Ishikawa (cell line): ENCODE measurements at regions not wholly inside any gene's neighbourhood (a gene's known extent, or its start where the extent isn't known, plus 50 kb on each side); places are given as distances from the start of the nearest gene placed in this dataset.

Source experiments
- CEBPB ChIP-seq: IDR thresholded peaks from 2 replicates; pipeline ENCODE4 v1.6.1; 2012
- CREB1 ChIP-seq: IDR thresholded peaks from 2 replicates; pipeline ENCODE4 v1.6.1; 2012; ENCODE audit warnings: low read depth
- EGR1 ChIP-seq: IDR thresholded peaks from 2 replicates; pipeline ENCODE4 v1.6.1; 2012
- EP300 ChIP-seq: IDR thresholded peaks from 2 replicates; pipeline ENCODE4 v1.6.1; 2012; ENCODE audit warnings: borderline replicate concordance
- FOXM1 ChIP-seq: IDR thresholded peaks from 2 replicates; pipeline ENCODE4 v1.6.1; 2012; ENCODE audit warnings: low read depth, borderline replicate concordance
- MAX ChIP-seq: IDR thresholded peaks from 2 replicates; pipeline ENCODE4 v1.6.1; 2012
- NFIC ChIP-seq: IDR thresholded peaks from 2 replicates; pipeline ENCODE4 v1.6.1; 2012
- RAD21 ChIP-seq: IDR thresholded peaks from 2 replicates; pipeline ENCODE4 v1.6.1; 2012; ENCODE audit warnings: low read depth
- REST ChIP-seq: IDR thresholded peaks from 2 replicates; pipeline ENCODE4 v1.6.1; 2012; ENCODE audit warnings: low read depth, mild to moderate bottlenecking
- TAF1 ChIP-seq: IDR thresholded peaks from 2 replicates; pipeline ENCODE4 v1.6.1; 2012; ENCODE audit warnings: low read depth, mild to moderate bottlenecking
- TCF12 ChIP-seq: IDR thresholded peaks from 2 replicates; pipeline ENCODE4 v1.6.1; 2012; ENCODE audit warnings: low read depth
- TEAD4 ChIP-seq: IDR thresholded peaks from 2 replicates; pipeline ENCODE4 v1.6.1; 2012
- USF1 ChIP-seq: IDR thresholded peaks from 2 replicates; pipeline ENCODE4 v1.6.1; 2012
- YY1 ChIP-seq: IDR thresholded peaks from 2 replicates; pipeline ENCODE4 v1.6.1; 2012; ENCODE audit warnings: low read depth
- ZBTB7A ChIP-seq: IDR thresholded peaks from 2 replicates; pipeline ENCODE4 v1.6.1; 2012; ENCODE audit warnings: low read depth

GRCh38 chr22:49042066-49042465, 785.6 kb downstream of the BRD1 start:
- TF ChIP-seq TAF1 = no peak
- TF ChIP-seq RAD21 = no peak
- no peak for TF ChIP-seq USF1
- TF ChIP-seq NFIC = no peak
- TF ChIP-seq TCF12 = no peak
- TF ChIP-seq TEAD4 = no peak
- TF ChIP-seq EGR1 = no peak
- no peak for TF ChIP-seq EP300
- no peak for TF ChIP-seq FOXM1
- TF ChIP-seq MAX = no peak
- TF ChIP-seq YY1 = no peak
- TF ChIP-seq CREB1 = no peak
- no peak for TF ChIP-seq REST

GRCh38 chr22:49040754-49041467, 786.8 kb downstream of the BRD1 start:
- no peak for TF ChIP-seq REST
- no peak for TF ChIP-seq USF1
- no peak for TF ChIP-seq ZBTB7A
- no peak for TF ChIP-seq MAX
- no peak for TF ChIP-seq TAF1
- no peak for TF ChIP-seq CREB1
- no peak for TF ChIP-seq EGR1
- no peak for TF ChIP-seq FOXM1
- TF ChIP-seq CEBPB = no peak
- TF ChIP-seq NFIC = no peak
- TF ChIP-seq RAD21 = no peak
- no peak for TF ChIP-seq TCF12
- no peak for TF ChIP-seq EP300
- no peak for TF ChIP-seq TEAD4
- no peak for TF ChIP-seq YY1

GRCh38 chr22:49040111-49040510, 787.6 kb downstream of the BRD1 start:
- TF ChIP-seq USF1 (no peak), EP300 (no peak), TCF12 (no peak), TEAD4 (no peak)

- TF ChIP-seq CEBPB (no peak), NFIC (no peak), EP300 (no peak), REST (no peak), FOXM1 (no peak), CREB1 (no peak), TCF12 (no peak), TEAD4 (no peak), EGR1 (no peak), MAX (no peak), RAD21 (no peak), USF1 (no peak), ZBTB7A (no peak), YY1 (no peak), TAF1 (no peak)
Observed at GRCh38 chr22:49039625-49040024, 788.0 kb downstream of the BRD1 start.
